WTC11 (cell line): ENCODE measurements at regions not wholly inside any gene's neighbourhood (a gene's known extent, or its start where the extent isn't known, plus 50 kb on each side); places are given as distances from the start of the nearest gene placed in this dataset.

Experiments
- ATAC-seq: fragments of 200-7000 bp; cut with Tn5 transposase; 2 replicates; pipeline ENCODE4 v1.10.0; 2021; ENCODE audit warnings: mild to moderate bottlenecking, moderate library complexity
- CTCF ChIA-PET: fragments of 300-600 bp; sonication (Branson Sonifier 250); formaldehyde crosslinking; loops from one replicate; lab custom pipeline; 2021; ENCODE audit warnings: antibody characterized with exemption; lab: Charles Lee
- POLR2A ChIA-PET: fragments of 350-600 bp; sonication (Branson Sonifier 250); formaldehyde crosslinking; loops from one replicate; lab custom pipeline; 2021; ENCODE audit warnings: antibody characterized with exemption; lab: Charles Lee
- DNase-seq: peaks from one replicate; pipeline ENCODE4 v3.0.0; 2021; ENCODE audit warnings: low spot score
- H3K27ac Mint-ChIP-seq: 2 replicates; pipeline ENCODE4 v1.8.0; 2021; ENCODE audit warnings: mixed read lengths
- H3K27me3 Mint-ChIP-seq: 2 replicates; pipeline ENCODE4 v1.8.0; 2021; ENCODE audit warnings: low read depth, mild to moderate bottlenecking, moderate library complexity, mixed read lengths
- H3K36me3 Mint-ChIP-seq: 2 replicates; pipeline ENCODE4 v1.8.0; 2021; ENCODE audit warnings: mixed read lengths
- H3K4me1 Mint-ChIP-seq: 2 replicates; pipeline ENCODE4 v1.8.0; 2022; ENCODE audit warnings: mixed read lengths
- H3K4me3 Mint-ChIP-seq: 2 replicates; pipeline ENCODE4 v1.8.0; 2021; ENCODE audit warnings: mild to moderate bottlenecking, moderate library complexity, mixed read lengths
- H3K9me3 Mint-ChIP-seq: 2 replicates; pipeline ENCODE4 v1.8.0; 2021; ENCODE audit warnings: mixed read lengths
- ARID4B ChIP-seq: sonication (generic); formaldehyde crosslinking; IDR thresholded peaks from 2 replicates; pipeline ENCODE4 v1.8.0; 2023; ENCODE audit warnings: missing genetic modification reagents, mild to moderate bottlenecking, borderline replicate concordance
- ATF6 ChIP-seq: sonication (generic); formaldehyde crosslinking; IDR thresholded peaks from 2 replicates; pipeline ENCODE4 v1.8.1; 2023; ENCODE audit warnings: mild to moderate bottlenecking, missing genetic modification reagents
- GRHL2 ChIP-seq: fragments of 250-450 bp; sonication (Bioruptor Pico); IDR thresholded peaks from 2 replicates; pipeline ENCODE4 v1.8.0; 2022; ENCODE audit warnings: mild to moderate bottlenecking, moderate library complexity; ENCODE audit not compliant: insufficient replicate concordance, severe bottlenecking
- IRF2 ChIP-seq: sonication (generic); formaldehyde crosslinking; IDR thresholded peaks from 2 replicates; pipeline ENCODE4 v1.8.0; 2022; ENCODE audit warnings: low read depth, missing genetic modification reagents, borderline replicate concordance
- MAX ChIP-seq: sonication (generic); formaldehyde crosslinking; IDR thresholded peaks from 2 replicates; pipeline ENCODE4 v1.8.0; 2022; ENCODE audit warnings: mild to moderate bottlenecking, missing genetic modification reagents
- NFYB ChIP-seq: sonication (generic); formaldehyde crosslinking; conservative IDR thresholded peaks from 2 replicates; pipeline ENCODE4 v1.8.0; 2022; ENCODE audit warnings: low read depth, missing genetic modification reagents
- OVOL2 ChIP-seq: fragments of 250-450 bp; sonication (Bioruptor Pico); IDR thresholded peaks from 2 replicates; pipeline ENCODE4 v1.9.0; 2021; ENCODE audit warnings: mild to moderate bottlenecking, borderline replicate concordance
- PRDM15 ChIP-seq: sonication (generic); formaldehyde crosslinking; IDR thresholded peaks from 2 replicates; pipeline ENCODE4 v1.8.0; 2022; ENCODE audit warnings: missing genetic modification reagents
- RELA ChIP-seq: sonication (generic); formaldehyde crosslinking; IDR thresholded peaks from 2 replicates; pipeline ENCODE4 v1.8.1; 2022; ENCODE audit warnings: missing genetic modification reagents, mild to moderate bottlenecking, borderline replicate concordance
- TEAD4 ChIP-seq: sonication (generic); formaldehyde crosslinking; IDR thresholded peaks from 2 replicates; pipeline ENCODE4 v1.8.0; 2022; ENCODE audit warnings: mild to moderate bottlenecking, missing genetic modification reagents
- ZBTB43 ChIP-seq: sonication (generic); formaldehyde crosslinking; IDR thresholded peaks from 2 replicates; pipeline ENCODE4 v1.8.1; 2023; ENCODE audit warnings: mild to moderate bottlenecking, missing genetic modification reagents
- ZNF425 ChIP-seq: fragments of 250-450 bp; sonication (Bioruptor Pico); conservative IDR thresholded peaks from 2 replicates; pipeline ENCODE4 v1.9.0; 2021; ENCODE audit warnings: mild to moderate bottlenecking

GRCh38 chr18:40437517-40437916 is 1517.5 kb upstream of the PIK3C3 start (continued):
- TF ChIP-seq ARID4B (no peak), ATF6 (CRISPR knock-in tag) (no peak), GRHL2 (no peak)

GRCh38 chr18:40431071-40431985 is 1523.7 kb upstream of the PIK3C3 start:
- CTCF ChIA-PET = no interaction called here
- H3K27me3 Mint-ChIP-seq = no peaks in the 10 kb centered on the region
- ATAC-seq = no peak
- no peak for TF ChIP-seq NFYB
- TF ChIP-seq GRHL2 = no peak
- TF ChIP-seq OVOL2 (CRISPR knock-in tag) = no peak
- TF ChIP-seq ZNF425 (CRISPR knock-in tag) = no peak
- no peak for TF ChIP-seq ZBTB43
- TF ChIP-seq TEAD4 (CRISPR knock-in tag) = no peak
- no peak for TF ChIP-seq ARID4B
- no peak for TF ChIP-seq RELA
- TF ChIP-seq PRDM15 = no peak
- TF ChIP-seq MAX = no peak
- TF ChIP-seq IRF2 = no peak

More at GRCh38 chr18:40431071-40431985, 1523.7 kb upstream of the PIK3C3 start:
- H3K36me3 Mint-ChIP-seq = no peaks in the 10 kb centered on the region
- no peak overlapping the region for H3K27ac Mint-ChIP-seq
- H3K9me3 Mint-ChIP-seq = no peaks in the 10 kb centered on the region
- no peak for DNase-seq
- H3K4me3 Mint-ChIP-seq = no peak overlapping the region
- POLR2A ChIA-PET = no interaction called here
- peaks cover 9% of the 10 kb centered on the region; the same call in 1 of the 2 replicates for H3K4me1 Mint-ChIP-seq
